ENCODE measurements at regions not wholly inside any gene's neighbourhood (a gene's known extent, or its start where the extent isn't known, plus 50 kb on each side); places are given as distances from the start of the nearest gene placed in this dataset.

GRCh38 chr5:35331956-35332950, 102.0 kb upstream of the PRLR start:
- H3K4me3 ChIP-seq = no peak overlapping the region
- intact Hi-C loops (cut with DNase I; ENCODE audit: low total_unique reads) = no loop called here
- H3K36me3 ChIP-seq = no peaks in the 10 kb centered on the region
- H3K27ac ChIP-seq = no peak overlapping the region
- H3K4me1 ChIP-seq = no peaks in the 10 kb centered on the region
- DNase-seq = peak in 1 of 2 donors; percentile 23
- no peaks in the 10 kb centered on the region for H3K9me3 ChIP-seq
- no peaks in the 10 kb centered on the region for H3K27me3 ChIP-seq
- TF ChIP-seq, protein P1, sequence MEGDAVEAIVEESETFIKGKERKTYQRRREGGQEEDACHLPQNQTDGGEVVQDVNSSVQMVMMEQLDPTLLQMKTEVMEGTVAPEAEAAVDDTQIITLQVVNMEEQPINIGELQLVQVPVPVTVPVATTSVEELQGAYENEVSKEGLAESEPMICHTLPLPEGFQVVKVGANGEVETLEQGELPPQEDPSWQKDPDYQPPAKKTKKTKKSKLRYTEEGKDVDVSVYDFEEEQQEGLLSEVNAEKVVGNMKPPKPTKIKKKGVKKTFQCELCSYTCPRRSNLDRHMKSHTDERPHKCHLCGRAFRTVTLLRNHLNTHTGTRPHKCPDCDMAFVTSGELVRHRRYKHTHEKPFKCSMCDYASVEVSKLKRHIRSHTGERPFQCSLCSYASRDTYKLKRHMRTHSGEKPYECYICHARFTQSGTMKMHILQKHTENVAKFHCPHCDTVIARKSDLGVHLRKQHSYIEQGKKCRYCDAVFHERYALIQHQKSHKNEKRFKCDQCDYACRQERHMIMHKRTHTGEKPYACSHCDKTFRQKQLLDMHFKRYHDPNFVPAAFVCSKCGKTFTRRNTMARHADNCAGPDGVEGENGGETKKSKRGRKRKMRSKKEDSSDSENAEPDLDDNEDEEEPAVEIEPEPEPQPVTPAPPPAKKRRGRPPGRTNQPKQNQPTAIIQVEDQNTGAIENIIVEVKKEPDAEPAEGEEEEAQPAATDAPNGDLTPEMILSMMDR (IDR thresholded peaks at IDR 0.05) = no peak

DNA sequence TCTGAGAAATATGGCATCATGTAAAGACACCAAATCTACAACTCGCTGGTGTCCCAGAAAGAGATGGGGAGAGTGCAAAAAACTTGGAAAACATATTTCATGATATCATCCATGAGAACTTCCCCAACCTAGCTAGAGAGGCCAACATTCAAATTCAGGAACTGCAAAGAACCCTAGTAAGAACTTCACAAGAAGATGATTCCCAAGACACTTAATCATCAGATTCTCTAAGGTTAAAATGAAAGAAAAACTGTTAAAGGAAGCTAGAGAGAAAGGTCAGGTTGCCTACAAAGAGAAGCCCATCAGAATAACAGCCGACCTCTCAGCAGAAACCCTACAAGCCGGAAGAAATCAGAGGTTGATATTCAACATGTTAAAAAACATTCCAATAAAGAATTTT, 95.5 kb upstream of the PRLR start:
- Histone ChIP-seq H3K27me3 (no peaks in the 10 kb centered on the region), H3K27ac (no peak overlapping the region), H3K36me3 (no peaks in the 10 kb centered on the region), H3K4me3 (no peak overlapping the region), H3K4me1 (no peaks in the 10 kb centered on the region), H3K9me3 (no peaks in the 10 kb centered on the region)
- no peak for DNase-seq
- intact Hi-C loops (cut with DNase I; ENCODE audit: low total_unique reads) = no loop called here
- TF ChIP-seq, protein P1 (IDR thresholded peaks at IDR 0.05) = no peak

GRCh38 chr5:35324679-35325078, 94.4 kb upstream of the PRLR start:
- Histone ChIP-seq H3K27ac (no peak overlapping the region), H3K4me3 (no peak overlapping the region), H3K4me1 (no peaks in the 10 kb centered on the region), H3K27me3 (no peaks in the 10 kb centered on the region), H3K9me3 (no peaks in the 10 kb centered on the region), H3K36me3 (no peaks in the 10 kb centered on the region)
- TF ChIP-seq, protein P1 (IDR thresholded peaks at IDR 0.05) = no peak
- intact Hi-C loops (cut with DNase I; ENCODE audit: low total_unique reads) = no loop called here
- DNase-seq = no peak

- intact Hi-C loops (cut with DNase I; ENCODE audit: low total_unique reads) = no loop called here
- H3K27me3 ChIP-seq = no peaks in the 10 kb centered on the region
Measured at GRCh38 chr5:35324201-35324600, 93.9 kb upstream of the PRLR start.

DNA sequence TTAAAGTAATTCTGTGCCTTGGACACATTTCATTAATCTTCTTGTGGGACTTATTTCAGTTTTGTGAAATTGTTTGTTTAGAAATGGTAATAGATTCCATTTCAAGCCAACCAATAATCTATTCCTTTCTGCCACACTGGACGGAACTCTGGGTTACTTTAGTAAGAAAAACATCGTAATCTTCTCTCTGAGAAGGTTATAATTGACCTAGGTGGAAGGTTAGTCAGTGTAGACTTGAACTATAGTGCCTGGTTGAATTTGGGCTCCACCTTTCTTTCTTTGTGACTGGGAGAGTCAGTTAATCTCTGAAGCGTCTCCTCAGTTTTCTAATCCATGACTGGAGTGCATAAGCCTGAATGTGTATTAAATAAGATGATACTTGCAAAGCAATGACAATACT, 89.7 kb upstream of the PRLR start:
- intact Hi-C loops (cut with DNase I; ENCODE audit: low total_unique reads) = no loop called here
- Histone ChIP-seq H3K4me1 (no peaks in the 10 kb centered on the region), H3K27ac (no peak overlapping the region), H3K27me3 (no peaks in the 10 kb centered on the region), H3K36me3 (no peaks in the 10 kb centered on the region), H3K9me3 (no peaks in the 10 kb centered on the region), H3K4me3 (no peak overlapping the region)
- DNase-seq = no peak
- TF ChIP-seq, protein P1 (IDR thresholded peaks at IDR 0.05) = no peak

More at GRCh38 chr5:35324201-35324600, 93.9 kb upstream of the PRLR start:
- Histone ChIP-seq H3K9me3 (no peaks in the 10 kb centered on the region), H3K36me3 (no peaks in the 10 kb centered on the region), H3K27ac (no peak overlapping the region), H3K4me1 (no peaks in the 10 kb centered on the region), H3K4me3 (no peak overlapping the region)
- DNase-seq = no peak
- TF ChIP-seq, protein P1 (IDR thresholded peaks at IDR 0.05) = no peak
